Aorta (tissue), 5 donors: ENCODE measurements at regions not wholly inside any gene's neighbourhood (a gene's known extent, or its start where the extent isn't known, plus 50 kb on each side); places are given as distances from the start of the nearest gene placed in this dataset.

Source experiments
- ATAC-seq: fragments of 200-7000 bp; cut with Tn5 transposase; one replicate; pipeline ENCODE4 v1.9.1; 2022; ENCODE audit warnings: moderate library complexity; ENCODE audit not compliant: low FRiP score
- DNase-seq, 2 donors: peaks; one replicate each; pipeline ENCODE4 v3.0.0-alpha.2; 2020
- H3K27ac ChIP-seq, 2 donors: one replicate each; pipeline ENCODE4 v1.5.1; 2013; ENCODE audit warnings: low read length in 2 of 2, mild to moderate bottlenecking in 2 of 2, moderate library complexity in 2 of 2, control low read depth in 1 of 2, inconsistent platforms in 1 of 2, low read depth in 1 of 2
- H3K27me3 ChIP-seq, 2 donors: one replicate each; pipeline ENCODE4 v1.6.1; 2013; ENCODE audit warnings: control low read depth in 1 of 2, low read length in 1 of 2, mild to moderate bottlenecking in 1 of 2, moderate library complexity in 1 of 2; ENCODE audit not compliant: insufficient read depth in 2 of 2, control insufficient read depth in 1 of 2
- H3K36me3 ChIP-seq, 2 donors: one replicate each; pipeline ENCODE4 v1.6.1; 2013; ENCODE audit warnings: control low read depth in 1 of 2, low read length in 1 of 2, mild to moderate bottlenecking in 1 of 2; ENCODE audit not compliant: insufficient read depth in 2 of 2, control insufficient read depth in 1 of 2
- H3K4me1 ChIP-seq, 2 donors: one replicate each; pipeline ENCODE4 v1.6.1; 2013; ENCODE audit warnings: low read length in 2 of 2, control low read depth in 1 of 2, mild to moderate bottlenecking in 1 of 2, moderate library complexity in 1 of 2; ENCODE audit not compliant: insufficient read depth in 2 of 2, control insufficient read depth in 1 of 2
- H3K4me3 ChIP-seq, 2 donors: one replicate each; pipeline ENCODE4 v1.5.1; 2013; ENCODE audit warnings: low read length in 2 of 2, control low read depth in 1 of 2, mild to moderate bottlenecking in 1 of 2
- H3K9me3 ChIP-seq: one replicate; pipeline ENCODE4 v1.6.1; 2013; ENCODE audit warnings: mild to moderate bottlenecking, low read length; ENCODE audit not compliant: control insufficient read depth
- WGBS, 2 donors: extraction: QIAGEN DNeasy Blood & Tissue Kit; methylation state at CpG; one replicate each; pipeline ENCODE4 v1.1.7; 2013; 5-methylcytosine and 5-hydroxymethylcytosine counted together
- intact Hi-C, 2 donors: fragments of 100-400 bp; cut with DNase I; formaldehyde crosslinking; loops; one replicate each; pipeline versions ENCODE4 v1.14.2 to v1.15.0; 2022
- donor health status: healthy with polysubstance abuse.
- donor health status: Bipolar disorder and iron deficiency.
- donor health status: DM: no; HTN: no; CAD: no.
- donor health status: DM: no; HTN: no; CAD: no.
- donor health status: DM: yes; HTN: yes; CAD: no.

- DNase-seq (no peak), ATAC-seq (no peak)
- Histone ChIP-seq H3K27me3 (no peaks in the 10 kb centered on the region), H3K4me3 (no peak overlapping the region), H3K9me3 (no peaks in the 10 kb centered on the region), H3K36me3 (no peaks in the 10 kb centered on the region), H3K27ac (no peak overlapping the region), H3K4me1 (peaks cover 7 to 25% of the 10 kb centered on the region in 2 donors)
- intact Hi-C loops = no loop called here
- WGBS, 2 donors = 85 to 96% methylated on average over 3 of the region's 3 CpGs
Observed at GRCh38 chr3:25041871-25042584, 386.0 kb upstream of the RARB start.

GRCh38 chr3:25043177-25043576, 384.9 kb upstream of the RARB start:
- intact Hi-C loops = no loop called here
- WGBS, 2 donors = 9 to 15% methylated on average over 2 of the region's 2 CpGs

GRCh38 chr3:25043749-25044148, 384.3 kb upstream of the RARB start:
- 87% methylated on average over 3 of the region's 3 CpGs for WGBS, 2 donors
- H3K27me3 ChIP-seq = no peaks in the 10 kb centered on the region
- no peak overlapping the region for H3K27ac ChIP-seq
- no peak overlapping the region for H3K4me3 ChIP-seq
- H3K4me1 ChIP-seq = peaks cover 2 to 14% of the 10 kb centered on the region in 2 donors
- H3K9me3 ChIP-seq = no peaks in the 10 kb centered on the region
- H3K36me3 ChIP-seq = no peaks in the 10 kb centered on the region
- ATAC-seq (no peak), DNase-seq (no peak)
- intact Hi-C loops = no loop called here

More at GRCh38 chr3:25043177-25043576, 384.9 kb upstream of the RARB start:
- Histone ChIP-seq H3K27ac (no peak overlapping the region), H3K9me3 (no peaks in the 10 kb centered on the region), H3K4me3 (no peak overlapping the region), H3K36me3 (no peaks in the 10 kb centered on the region), H3K27me3 (no peaks in the 10 kb centered on the region), H3K4me1 (peaks cover 4 to 15% of the 10 kb centered on the region in 2 donors)
- ATAC-seq (no peak), DNase-seq (no peak)

GRCh38 chr3:25044762-25045710, 383.0 kb upstream of the RARB start:
- DNase-seq (no peak), ATAC-seq (no peak)
- Histone ChIP-seq H3K4me3 (no peak overlapping the region), H3K4me1 (peaks cover 2 to 7% of the 10 kb centered on the region in 2 donors), H3K27me3 (no peaks in the 10 kb centered on the region), H3K36me3 (no peaks in the 10 kb centered on the region), H3K9me3 (no peaks in the 10 kb centered on the region), H3K27ac (no peak overlapping the region)
- intact Hi-C loops = no loop called here
- WGBS, 2 donors = 54 to 58% methylated on average over 7 of the region's 7 CpGs

GRCh38 chr3:25046911-25047771, 380.9 kb upstream of the RARB start:
- peaks cover 2 to 7% of the 10 kb centered on the region in 2 donors for H3K4me1 ChIP-seq
- no peak overlapping the region for H3K27ac ChIP-seq
- WGBS, 2 donors = 86 to 92% methylated on average over 2 of the region's 2 CpGs

GRCh38 chr3:25049304-25049703, 378.8 kb upstream of the RARB start:
- intact Hi-C loops = no loop called here

More at GRCh38 chr3:25046911-25047771, 380.9 kb upstream of the RARB start:
- Histone ChIP-seq H3K9me3 (no peaks in the 10 kb centered on the region), H3K36me3 (no peaks in the 10 kb centered on the region), H3K4me3 (no peak overlapping the region), H3K27me3 (no peaks in the 10 kb centered on the region)
- ATAC-seq (no peak), DNase-seq (no peak)
- intact Hi-C loops = no loop called here

GRCh38 chr3:25053360-25053759, 374.7 kb upstream of the RARB start:
- H3K27me3 ChIP-seq = no peaks in the 10 kb centered on the region
- H3K36me3 ChIP-seq = no peaks in the 10 kb centered on the region
- ATAC-seq (no peak), DNase-seq (no peak)
- H3K4me1 ChIP-seq = no peaks in the 10 kb centered on the region
- no peaks in the 10 kb centered on the region for H3K9me3 ChIP-seq
- intact Hi-C loops = no loop called here
- H3K27ac ChIP-seq = no peak overlapping the region
- WGBS, 2 donors = 89 to 91% methylated on average over 3 of the region's 3 CpGs
- H3K4me3 ChIP-seq = no peak overlapping the region

More at GRCh38 chr3:25049304-25049703, 378.8 kb upstream of the RARB start:
- DNase-seq (no peak), ATAC-seq (no peak)
- no peaks in the 10 kb centered on the region for H3K9me3 ChIP-seq
- no peaks in the 10 kb centered on the region for H3K27me3 ChIP-seq
- no peak overlapping the region for H3K4me3 ChIP-seq
- H3K27ac ChIP-seq = no peak overlapping the region
- peaks cover 2 to 7% of the 10 kb centered on the region in 2 donors for H3K4me1 ChIP-seq
- 80 to 85% methylated on average over 3 of the region's 3 CpGs for WGBS, 2 donors
- H3K36me3 ChIP-seq = no peaks in the 10 kb centered on the region

GRCh38 chr3:25056036-25056755, 371.9 kb upstream of the RARB start:
- Histone ChIP-seq H3K27ac (no peak overlapping the region), H3K27me3 (no peaks in the 10 kb centered on the region), H3K9me3 (no peaks in the 10 kb centered on the region), H3K4me1 (no peaks in the 10 kb centered on the region), H3K4me3 (no peak overlapping the region), H3K36me3 (no peaks in the 10 kb centered on the region)
- ATAC-seq (no peak), DNase-seq (no peak)
- 63 to 80% methylated on average over 1 of the region's 1 CpG for WGBS, 2 donors
- intact Hi-C loops = no loop called here
